BJ (cell line): ENCODE measurements at regions not wholly inside any gene's neighbourhood (a gene's known extent, or its start where the extent isn't known, plus 50 kb on each side); places are given as distances from the start of the nearest gene placed in this dataset.

Experiments
- CTCF ChIA-PET: fragments of 350-600 bp; formaldehyde crosslinking; extraction: SDS; loops from one replicate; lab custom pipeline; 2021; ENCODE audit warnings: antibody characterized with exemption, inconsistent platforms; lab: Yijun Ruan, JAX
- POLR2A ChIA-PET: fragments of 300-600 bp; sonication (Branson Sonifier 250); formaldehyde crosslinking; extraction: SDS; loops from one replicate; lab custom pipeline; 2021; ENCODE audit warnings: antibody characterized with exemption; lab: Charles Lee
- DNase-seq: peaks from one replicate; pipeline ENCODE4 v3.0.0-alpha.2; 2011; ENCODE audit warnings: low read depth
- H3K27me3 ChIP-seq: 2 replicates; pipeline ENCODE4 v1.6.0; 2011; ENCODE audit warnings: low read length; ENCODE audit not compliant: control insufficient read depth, insufficient read depth
- H3K36me3 ChIP-seq: 2 replicates; pipeline ENCODE4 v1.5.1; 2011; ENCODE audit warnings: low read length; ENCODE audit not compliant: control insufficient read depth, insufficient read depth
- H3K4me3 ChIP-seq: 2 replicates; pipeline ENCODE4 v1.5.1; 2011; ENCODE audit warnings: low read depth, mild to moderate bottlenecking, control low read depth, low read length
- TF ChIP-seq, protein P1 (sequence below): IDR thresholded peaks from 2 replicates; pipeline ENCODE4 v1.5.1; 2011; ENCODE audit warnings: low read depth, mild to moderate bottlenecking, control low read depth, inconsistent platforms, low read length, moderate library complexity; ENCODE audit not compliant: insufficient read depth

DNA sequence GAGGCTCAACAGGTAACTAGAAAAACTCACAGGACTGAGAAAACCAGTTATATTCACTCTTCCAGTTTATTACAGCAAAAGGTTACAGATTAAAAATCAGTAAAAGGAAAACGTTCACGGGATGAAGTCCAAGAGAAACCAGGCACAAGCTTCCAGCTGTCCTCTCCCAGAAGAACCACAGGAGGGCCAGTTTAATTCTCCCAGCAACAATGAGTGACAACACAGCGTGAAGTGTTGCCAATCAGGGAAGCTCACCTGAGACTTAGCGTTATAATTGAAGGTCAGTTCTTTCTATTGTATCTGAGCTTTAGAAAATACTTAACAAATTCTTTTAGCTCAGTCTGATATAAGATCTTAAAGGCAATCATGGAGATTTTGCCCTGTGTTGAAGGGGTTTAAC is 65.2 kb upstream of the TNR start:
- TF ChIP-seq, protein P1, sequence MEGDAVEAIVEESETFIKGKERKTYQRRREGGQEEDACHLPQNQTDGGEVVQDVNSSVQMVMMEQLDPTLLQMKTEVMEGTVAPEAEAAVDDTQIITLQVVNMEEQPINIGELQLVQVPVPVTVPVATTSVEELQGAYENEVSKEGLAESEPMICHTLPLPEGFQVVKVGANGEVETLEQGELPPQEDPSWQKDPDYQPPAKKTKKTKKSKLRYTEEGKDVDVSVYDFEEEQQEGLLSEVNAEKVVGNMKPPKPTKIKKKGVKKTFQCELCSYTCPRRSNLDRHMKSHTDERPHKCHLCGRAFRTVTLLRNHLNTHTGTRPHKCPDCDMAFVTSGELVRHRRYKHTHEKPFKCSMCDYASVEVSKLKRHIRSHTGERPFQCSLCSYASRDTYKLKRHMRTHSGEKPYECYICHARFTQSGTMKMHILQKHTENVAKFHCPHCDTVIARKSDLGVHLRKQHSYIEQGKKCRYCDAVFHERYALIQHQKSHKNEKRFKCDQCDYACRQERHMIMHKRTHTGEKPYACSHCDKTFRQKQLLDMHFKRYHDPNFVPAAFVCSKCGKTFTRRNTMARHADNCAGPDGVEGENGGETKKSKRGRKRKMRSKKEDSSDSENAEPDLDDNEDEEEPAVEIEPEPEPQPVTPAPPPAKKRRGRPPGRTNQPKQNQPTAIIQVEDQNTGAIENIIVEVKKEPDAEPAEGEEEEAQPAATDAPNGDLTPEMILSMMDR = no peak
- H3K36me3 ChIP-seq = no peaks in the 10 kb centered on the region
- H3K4me3 ChIP-seq = no peak overlapping the region
- POLR2A ChIA-PET = no interaction called here
- no peaks in the 10 kb centered on the region for H3K27me3 ChIP-seq
- DNase-seq = no peak
- CTCF ChIA-PET = no interaction called here

DNA sequence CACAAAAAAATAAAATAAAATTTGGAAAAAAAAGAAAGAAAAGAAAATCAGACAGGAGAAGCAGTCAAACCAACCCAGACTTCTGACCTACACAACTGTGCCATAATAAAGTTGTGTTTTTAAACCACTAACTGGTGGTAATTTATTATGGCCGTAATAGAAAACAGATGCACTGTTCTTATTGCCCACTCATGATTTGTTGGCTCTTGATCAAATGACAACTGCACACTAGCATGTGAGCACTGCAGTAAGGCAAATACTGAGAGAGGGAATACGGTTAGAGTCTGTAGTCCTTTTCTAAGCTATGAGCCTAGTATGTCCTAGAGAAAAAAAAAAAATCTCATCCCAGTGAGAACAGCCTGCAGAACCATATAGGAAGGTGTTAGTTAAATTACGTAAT is 61.2 kb upstream of the TNR start:
- Histone ChIP-seq H3K36me3 (no peaks in the 10 kb centered on the region), H3K27me3 (no peaks in the 10 kb centered on the region), H3K4me3 (no peak overlapping the region)
- POLR2A ChIA-PET = no interaction called here
- TF ChIP-seq, protein P1 = no peak
- DNase-seq = no peak
- CTCF ChIA-PET = interaction anchor here (0.6 kb wide), 1 partner anchor 270 kb away, joined by 3 read pairs; no protein-coding TSS in a partner anchor

DNA sequence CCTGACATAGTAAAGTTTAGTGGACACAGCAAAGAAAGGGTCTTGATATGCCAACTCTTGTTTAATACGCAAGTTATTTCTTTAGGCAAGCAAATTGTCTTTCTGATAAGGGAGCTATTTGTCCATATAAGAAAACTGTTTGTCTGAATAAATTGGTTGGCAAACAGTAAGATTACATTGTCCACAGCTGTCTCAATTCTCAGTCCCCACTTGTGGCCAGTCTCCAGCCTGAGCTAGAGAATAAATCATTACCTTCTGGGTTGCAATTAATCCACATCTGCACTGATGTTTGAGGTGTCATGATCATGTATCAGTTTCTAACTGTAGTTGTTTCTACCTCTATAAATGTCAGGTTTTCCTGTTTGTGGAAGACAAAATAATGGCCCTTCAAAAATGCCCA is 60.0 kb upstream of the TNR start:
- ChIA-PET CTCF (interaction anchor here (2.2 kb wide), 1 partner anchor 11 kb away, joined by 7 read pairs; no protein-coding TSS in a partner anchor), POLR2A (no interaction called here)
- Histone ChIP-seq H3K36me3 (no peaks in the 10 kb centered on the region), H3K4me3 (no peak overlapping the region), H3K27me3 (no peaks in the 10 kb centered on the region)
- TF ChIP-seq, protein P1 = no peak
- DNase-seq = no peak

DNA sequence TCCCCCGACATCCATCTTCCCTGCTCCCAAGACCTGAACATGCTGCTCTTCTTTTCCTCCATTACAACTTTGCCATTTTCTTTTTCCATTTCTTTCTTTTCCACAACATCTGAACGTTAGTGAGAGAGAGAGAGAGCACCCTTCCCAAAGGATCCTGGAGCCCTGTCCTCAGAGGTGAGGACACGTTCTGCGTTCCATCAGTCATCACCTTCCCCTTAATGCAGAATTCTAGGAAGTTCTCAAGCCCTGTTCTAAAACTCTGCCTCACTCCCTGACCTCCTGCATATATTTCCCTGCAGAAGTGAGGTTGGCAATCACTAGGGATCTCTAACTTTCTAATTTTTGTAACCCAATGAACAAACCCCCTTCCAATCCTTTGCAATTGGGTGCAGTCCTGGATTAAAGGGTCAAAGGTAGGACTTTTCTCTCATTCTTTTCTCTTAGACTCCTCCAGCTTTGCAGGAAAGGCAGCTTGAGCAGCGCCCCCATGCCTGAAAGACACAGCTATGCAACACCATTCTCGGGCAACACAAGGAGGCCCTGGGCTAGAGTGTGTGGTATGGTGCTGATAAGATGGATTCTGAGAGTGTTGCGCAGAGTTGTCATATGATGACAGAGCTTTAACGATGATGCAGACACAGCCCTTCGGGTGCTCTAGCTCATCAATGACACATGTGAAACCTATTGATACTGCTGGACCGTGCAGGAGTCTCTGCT is 59.2 kb upstream of the TNR start:
- H3K4me3 ChIP-seq = no peak overlapping the region
- H3K27me3 ChIP-seq = no peaks in the 10 kb centered on the region
- TF ChIP-seq, protein P1 = no peak
- CTCF ChIA-PET = interaction anchor here (2.2 kb wide), 1 partner anchor 10 kb away, joined by 7 read pairs; no protein-coding TSS in a partner anchor
- POLR2A ChIA-PET = no interaction called here
- no peaks in the 10 kb centered on the region for H3K36me3 ChIP-seq
- DNase-seq = no peak

DNA sequence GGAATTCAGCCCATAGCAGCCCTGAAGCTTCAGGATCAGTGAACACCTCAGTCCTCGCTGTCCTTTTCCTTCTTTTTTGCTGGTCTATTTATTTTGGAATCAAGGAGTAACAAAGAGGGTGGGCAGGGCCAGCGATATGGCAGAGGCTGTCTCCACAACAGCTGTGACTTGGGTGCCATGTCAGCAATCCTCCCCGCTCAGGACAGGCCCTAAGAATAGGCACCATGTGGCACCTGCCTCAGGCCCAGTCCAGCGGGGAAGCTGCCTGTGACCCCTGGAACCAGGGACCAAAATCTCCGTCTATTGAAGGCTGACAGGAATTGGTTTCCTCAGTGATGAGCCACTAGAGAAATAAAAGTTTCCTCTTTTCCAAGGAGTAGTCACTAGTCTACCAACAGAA is 58.6 kb upstream of the TNR start:
- Histone ChIP-seq H3K4me3 (no peak overlapping the region), H3K27me3 (no peaks in the 10 kb centered on the region), H3K36me3 (no peaks in the 10 kb centered on the region)
- TF ChIP-seq, protein P1 = no peak
- ChIA-PET POLR2A (no interaction called here), CTCF (interaction anchor here (2.2 kb wide), 1 partner anchor 10 kb away, joined by 7 read pairs; no protein-coding TSS in a partner anchor)
- DNase-seq = no peak
